ENCODE measurements at regions not wholly inside any gene's neighbourhood (a gene's known extent, or its start where the extent isn't known, plus 50 kb on each side); places are given as distances from the start of the nearest gene placed in this dataset.

DNA sequence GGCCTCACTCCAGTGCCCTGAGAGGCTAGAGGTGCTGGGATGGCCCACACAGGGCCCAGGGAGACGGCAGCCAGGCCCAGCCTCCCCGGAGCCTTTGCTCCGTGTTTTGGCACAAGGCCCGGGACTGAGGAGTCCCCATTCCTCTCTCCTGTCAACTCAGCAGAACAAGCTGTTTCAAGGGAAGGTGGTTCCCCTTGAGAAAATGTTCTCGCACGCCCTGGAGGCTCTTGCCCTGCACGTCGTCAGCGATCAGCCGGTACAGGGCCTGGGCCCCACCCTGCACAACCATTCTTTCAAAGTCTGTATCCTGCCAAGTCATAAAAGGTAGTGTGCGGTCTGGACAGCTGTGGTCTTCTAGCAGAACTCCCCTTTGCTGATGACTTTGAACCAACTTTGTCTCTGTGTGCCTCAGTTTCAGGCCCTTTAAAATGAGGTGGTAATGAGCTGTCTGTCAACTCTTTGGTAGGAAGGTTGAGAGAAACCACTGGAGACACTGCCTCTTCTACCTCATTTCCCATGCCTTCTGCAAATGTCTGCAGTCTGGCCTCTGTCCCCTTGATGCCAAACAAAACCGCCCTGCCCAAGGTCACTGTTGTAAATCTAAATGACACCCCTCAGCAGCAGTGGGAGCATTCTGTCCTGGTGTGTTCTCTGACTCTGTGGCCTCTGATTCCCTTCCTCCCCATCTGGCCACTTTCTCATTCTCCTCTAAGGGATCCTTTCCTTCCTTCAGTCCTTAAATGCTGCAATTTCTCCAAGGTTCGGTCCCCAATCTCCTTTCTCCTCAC, 138.6 kb upstream of the JUN start:
- H3K4me3 ChIP-seq (ENCODE audit: low read depth, poor library complexity, severe bottlenecking): no peak overlapping the region

GRCh38 chr1:58923090-58923470, 139.2 kb upstream of the JUN start:
- TF ChIP-seq, protein P1, sequence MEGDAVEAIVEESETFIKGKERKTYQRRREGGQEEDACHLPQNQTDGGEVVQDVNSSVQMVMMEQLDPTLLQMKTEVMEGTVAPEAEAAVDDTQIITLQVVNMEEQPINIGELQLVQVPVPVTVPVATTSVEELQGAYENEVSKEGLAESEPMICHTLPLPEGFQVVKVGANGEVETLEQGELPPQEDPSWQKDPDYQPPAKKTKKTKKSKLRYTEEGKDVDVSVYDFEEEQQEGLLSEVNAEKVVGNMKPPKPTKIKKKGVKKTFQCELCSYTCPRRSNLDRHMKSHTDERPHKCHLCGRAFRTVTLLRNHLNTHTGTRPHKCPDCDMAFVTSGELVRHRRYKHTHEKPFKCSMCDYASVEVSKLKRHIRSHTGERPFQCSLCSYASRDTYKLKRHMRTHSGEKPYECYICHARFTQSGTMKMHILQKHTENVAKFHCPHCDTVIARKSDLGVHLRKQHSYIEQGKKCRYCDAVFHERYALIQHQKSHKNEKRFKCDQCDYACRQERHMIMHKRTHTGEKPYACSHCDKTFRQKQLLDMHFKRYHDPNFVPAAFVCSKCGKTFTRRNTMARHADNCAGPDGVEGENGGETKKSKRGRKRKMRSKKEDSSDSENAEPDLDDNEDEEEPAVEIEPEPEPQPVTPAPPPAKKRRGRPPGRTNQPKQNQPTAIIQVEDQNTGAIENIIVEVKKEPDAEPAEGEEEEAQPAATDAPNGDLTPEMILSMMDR (IDR thresholded peaks at IDR 0.05): no peak
- TF ChIP-seq POLR2A (IDR thresholded peaks at IDR 0.05): no peak
- 92 to 100% methylated on average over 3 of the region's 3 CpGs for WGBS, 2 donors
- no peak overlapping the region for H3K4me3 ChIP-seq (ENCODE audit: low read depth, poor library complexity, severe bottlenecking)
- intact Hi-C loops (cut with DNase I; ENCODE audit: low total_unique reads): no loop called here
- no peak for DNase-seq (ENCODE audit: low spot score in 2 of 2)

More for the DNA sequence above, 138.6 kb upstream of the JUN start:
- intact Hi-C loops (cut with DNase I; ENCODE audit: low total_unique reads): no loop called here
- WGBS, 2 donors: 31 to 44% methylated on average over 13 of the region's 13 CpGs
- peak in 1 of 2 donors; percentile 73 for DNase-seq (ENCODE audit: low spot score in 2 of 2)
- no peak for TF ChIP-seq POLR2A (IDR thresholded peaks at IDR 0.05)

GRCh38 chr1:58924016-58924565, 140.2 kb upstream of the JUN start:
- intact Hi-C loops (cut with DNase I; ENCODE audit: low total_unique reads): no loop called here
- no peak for TF ChIP-seq POLR2A (IDR thresholded peaks at IDR 0.05)
- TF ChIP-seq, protein P1 (IDR thresholded peaks at IDR 0.05): no peak
- no peak overlapping the region for H3K4me3 ChIP-seq (ENCODE audit: low read depth, poor library complexity, severe bottlenecking)
- DNase-seq (ENCODE audit: low spot score in 2 of 2): no peak

GRCh38 chr1:58924821-58925220, 141.0 kb upstream of the JUN start:
- 85 to 91% methylated on average over 4 of the region's 4 CpGs for WGBS, 2 donors

DNA sequence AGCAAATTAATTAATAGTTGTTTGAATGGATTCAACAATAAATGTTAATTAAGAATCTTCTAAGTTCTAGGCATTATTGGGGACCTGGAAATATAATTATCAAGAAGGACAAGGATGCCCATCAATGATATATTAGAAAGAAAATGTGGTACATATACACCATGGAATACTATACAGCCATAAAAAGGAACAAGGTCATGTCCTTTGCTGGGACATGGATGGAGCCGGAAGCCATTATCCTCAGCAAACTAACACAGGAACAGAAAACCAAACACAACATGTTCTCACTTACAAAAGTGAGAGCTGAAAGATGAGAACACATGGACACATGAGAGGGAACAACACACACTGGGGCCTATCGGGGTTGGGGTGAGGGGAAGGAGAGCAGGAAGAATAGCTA, 141.4 kb upstream of the JUN start:
- no peak overlapping the region for H3K4me3 ChIP-seq (ENCODE audit: low read depth, poor library complexity, severe bottlenecking)
- no peak for DNase-seq (ENCODE audit: low spot score in 2 of 2)
- intact Hi-C loops (cut with DNase I; ENCODE audit: low total_unique reads): no loop called here
- WGBS, 2 donors: 94 to 98% methylated on average over 2 of the region's 2 CpGs
- TF ChIP-seq, protein P1 (IDR thresholded peaks at IDR 0.05): no peak
- TF ChIP-seq POLR2A (IDR thresholded peaks at IDR 0.05): no peak

More at GRCh38 chr1:58924821-58925220, 141.0 kb upstream of the JUN start:
- no peak for DNase-seq (ENCODE audit: low spot score in 2 of 2)
- H3K4me3 ChIP-seq (ENCODE audit: low read depth, poor library complexity, severe bottlenecking): no peak overlapping the region
- intact Hi-C loops (cut with DNase I; ENCODE audit: low total_unique reads): no loop called here
- no peak for TF ChIP-seq POLR2A (IDR thresholded peaks at IDR 0.05)
- TF ChIP-seq, protein P1 (IDR thresholded peaks at IDR 0.05): no peak

DNA sequence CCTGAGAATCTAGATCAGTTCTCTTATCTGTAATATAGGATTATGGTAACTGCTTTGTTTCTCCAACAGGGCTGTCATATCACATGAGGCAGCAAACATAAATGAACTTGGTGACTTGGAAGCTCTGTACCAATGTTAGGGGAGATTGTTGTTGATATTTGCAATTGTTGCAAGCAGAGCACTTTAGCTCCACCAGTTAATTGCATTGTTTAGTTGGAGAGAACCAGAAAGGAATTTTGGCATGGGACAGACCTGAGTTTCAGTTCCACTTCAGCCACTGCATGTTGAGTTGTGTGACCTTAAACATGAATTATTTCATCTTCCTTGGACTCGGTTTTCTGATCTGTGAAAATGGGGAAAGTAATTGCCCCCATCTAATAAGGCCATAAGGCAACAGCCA, 142.3 kb upstream of the JUN start:
- intact Hi-C loops (cut with DNase I; ENCODE audit: low total_unique reads): no loop called here
- H3K4me3 ChIP-seq (ENCODE audit: low read depth, poor library complexity, severe bottlenecking): no peak overlapping the region
- TF ChIP-seq POLR2A (IDR thresholded peaks at IDR 0.05): no peak
- TF ChIP-seq, protein P1 (IDR thresholded peaks at IDR 0.05): no peak
- no peak for DNase-seq (ENCODE audit: low spot score in 2 of 2)
- WGBS, 2 donors: 56 to 73% methylated on average over 1 of the region's 1 CpG

Measured in lower leg skin (tissue), 4 donors.